ENCODE measurements at regions not wholly inside any gene's neighbourhood (a gene's known extent, or its start where the extent isn't known, plus 50 kb on each side); places are given as distances from the start of the nearest gene placed in this dataset.

GRCh38 chr9:85182383-85182782 is 512.9 kb downstream of the NTRK2 start:
- TF ChIP-seq POLR2A (IDR thresholded peaks at IDR 0.05; ENCODE audit: low read depth, low read length) = no peak
- no peak for TF ChIP-seq TAF1 (IDR thresholded peaks at IDR 0.05; ENCODE audit: borderline replicate concordance, low read depth, low read length)
